Karpas-422 (cell line): ENCODE measurements at regions not wholly inside any gene's neighbourhood (a gene's known extent, or its start where the extent isn't known, plus 50 kb on each side); places are given as distances from the start of the nearest gene placed in this dataset.

Experiments
- DNase-seq: peaks from one replicate; pipeline ENCODE4 v3.0.0-alpha.2; 2015
- H2AFZ ChIP-seq: fragments of 200-600 bp; sonication (generic); 2 replicates; pipeline ENCODE4 v1.6.1; 2014; ENCODE audit warnings: antibody characterized with exemption, low read length, mixed read lengths
- H3K27ac ChIP-seq: fragments of 200-600 bp; sonication (generic); 2 replicates; pipeline ENCODE4 v1.5.1; 2014; ENCODE audit warnings: mild to moderate bottlenecking, low read length, moderate library complexity
- H3K27me3 ChIP-seq: fragments of 200-600 bp; sonication (generic); 2 replicates; pipeline ENCODE4 v1.6.1; 2014; ENCODE audit warnings: low read length, mixed read lengths
- H3K36me3 ChIP-seq: fragments of 200-600 bp; sonication (generic); 2 replicates; pipeline ENCODE4 v1.6.1; 2014; ENCODE audit warnings: low read length, mixed read lengths; ENCODE audit not compliant: insufficient read depth
- H3K4me1 ChIP-seq: fragments of 200-600 bp; sonication (generic); 2 replicates; pipeline ENCODE4 v1.6.1; 2014; ENCODE audit warnings: mild to moderate bottlenecking, low read length, mixed read lengths
- H3K4me2 ChIP-seq: fragments of 200-600 bp; sonication (generic); 2 replicates; pipeline ENCODE4 v1.6.1; 2014; ENCODE audit warnings: low read length, low read depth, mild to moderate bottlenecking; ENCODE audit not compliant: poor library complexity, severe bottlenecking
- H3K4me3 ChIP-seq: fragments of 200-600 bp; sonication (generic); 2 replicates; pipeline ENCODE4 v1.5.1; 2014; ENCODE audit warnings: mild to moderate bottlenecking, antibody characterized with exemption, low read length, mixed read lengths
- H3K79me2 ChIP-seq: fragments of 200-600 bp; sonication (generic); 2 replicates; pipeline ENCODE4 v1.6.1; 2014; ENCODE audit warnings: mild to moderate bottlenecking, low read length, mixed read lengths
- H3K9ac ChIP-seq: fragments of 200-600 bp; sonication (generic); 2 replicates; pipeline ENCODE4 v1.6.0; 2014; ENCODE audit warnings: low read length
- H3K9me2 ChIP-seq: fragments of 200-600 bp; sonication (generic), shearing (Covaris generic); replicated peaks from 2 replicates; pipeline ENCODE4 v1.6.0; 2014; ENCODE audit warnings: mild to moderate bottlenecking, low read length, moderate library complexity; ENCODE audit not compliant: insufficient read depth
- H3K9me3 ChIP-seq: fragments of 300-700, 200-600 bp; sonication (generic); 2 replicates; pipeline ENCODE4 v1.6.1; 2014; ENCODE audit warnings: low read length, mixed read lengths
- H4K20me1 ChIP-seq: fragments of 200-600 bp; sonication (generic); 2 replicates; pipeline ENCODE4 v1.6.1; 2014; ENCODE audit warnings: mild to moderate bottlenecking, antibody characterized with exemption, low read length, low read depth; ENCODE audit not compliant: insufficient read depth

GRCh38 chr2:842151-842803 lies 108.4 kb upstream of the SNTG2 start:
- Histone ChIP-seq H3K79me2 (no peaks in the 10 kb centered on the region), H2AFZ (no peak overlapping the region), H3K9me2 (no peaks in the 10 kb centered on the region), H3K9me3 (no peaks in the 10 kb centered on the region), H4K20me1 (no peaks in the 10 kb centered on the region), H3K27me3 (no peaks in the 10 kb centered on the region), H3K4me1 (peaks cover 12% of the 10 kb centered on the region), H3K9ac (no peak overlapping the region), H3K4me2 (no peak overlapping the region), H3K4me3 (no peak overlapping the region), H3K36me3 (no peaks in the 10 kb centered on the region), H3K27ac (no peak overlapping the region)
- no peak for DNase-seq

- Histone ChIP-seq H4K20me1 (no peaks in the 10 kb centered on the region), H3K27ac (no peak overlapping the region), H3K4me3 (no peak overlapping the region), H3K9ac (no peak overlapping the region), H3K79me2 (no peaks in the 10 kb centered on the region), H3K9me3 (no peaks in the 10 kb centered on the region), H2AFZ (no peak overlapping the region), H3K9me2 (no peaks in the 10 kb centered on the region), H3K4me1 (peaks cover 10% of the 10 kb centered on the region), H3K36me3 (no peaks in the 10 kb centered on the region), H3K27me3 (no peaks in the 10 kb centered on the region), H3K4me2 (no peak overlapping the region)
- no peak for DNase-seq
These were observed 109.6 kb upstream of the SNTG2 start for GRCh38 chr2:841036-841435.

GRCh38 chr2:834233-834632 lies 116.4 kb upstream of the SNTG2 start:
- Histone ChIP-seq H3K79me2 (no peaks in the 10 kb centered on the region), H3K9me2 (no peaks in the 10 kb centered on the region), H3K27ac (no peak overlapping the region), H2AFZ (no peak overlapping the region), H3K9me3 (no peaks in the 10 kb centered on the region), H3K4me2 (no peak overlapping the region), H3K4me1 (peaks cover 10% of the 10 kb centered on the region), H3K27me3 (peaks cover 3% of the 10 kb centered on the region; the same call in 1 of the 2 replicates), H3K4me3 (no peak overlapping the region), H3K9ac (no peak overlapping the region), H3K36me3 (no peaks in the 10 kb centered on the region), H4K20me1 (no peaks in the 10 kb centered on the region)
- no peak for DNase-seq

- Histone ChIP-seq H3K79me2 (no peaks in the 10 kb centered on the region), H3K9me2 (no peaks in the 10 kb centered on the region), H3K36me3 (no peaks in the 10 kb centered on the region), H3K4me2 (no peak overlapping the region), H3K4me1 (peaks cover 4% of the 10 kb centered on the region), H3K9ac (no peak overlapping the region), H3K27ac (no peak overlapping the region), H3K27me3 (peaks cover 3% of the 10 kb centered on the region; the same call in 1 of the 2 replicates), H3K4me3 (no peak overlapping the region), H2AFZ (0 out of 2 replicates have a peak overlapping the region, but pooled peaks have one; percentile 24), H4K20me1 (no peaks in the 10 kb centered on the region), H3K9me3 (no peaks in the 10 kb centered on the region)
- DNase-seq, result no peak
These were observed 117.5 kb upstream of the SNTG2 start for GRCh38 chr2:833180-833579.

GRCh38 chr2:832635-833034 lies 118.0 kb upstream of the SNTG2 start:
- DNase-seq, result no peak
- no peaks in the 10 kb centered on the region for H3K4me1 ChIP-seq
- no peaks in the 10 kb centered on the region for H3K9me3 ChIP-seq
- H3K9ac ChIP-seq, result no peak overlapping the region
- no peaks in the 10 kb centered on the region for H3K36me3 ChIP-seq
- H2AFZ ChIP-seq, result no peak overlapping the region
- H3K4me2 ChIP-seq, result no peak overlapping the region
- no peaks in the 10 kb centered on the region for H3K79me2 ChIP-seq
- peaks cover 3% of the 10 kb centered on the region; the same call in 1 of the 2 replicates for H3K27me3 ChIP-seq
- no peak overlapping the region for H3K4me3 ChIP-seq
- H3K9me2 ChIP-seq, result no peaks in the 10 kb centered on the region
- no peaks in the 10 kb centered on the region for H4K20me1 ChIP-seq
- H3K27ac ChIP-seq, result no peak overlapping the region

GRCh38 chr2:831622-832021 lies 119.0 kb upstream of the SNTG2 start:
- Histone ChIP-seq H3K9ac (no peak overlapping the region), H3K9me3 (no peaks in the 10 kb centered on the region), H3K79me2 (no peaks in the 10 kb centered on the region), H4K20me1 (no peaks in the 10 kb centered on the region), H3K4me2 (no peak overlapping the region), H3K27me3 (peaks cover 3% of the 10 kb centered on the region; the same call in 1 of the 2 replicates), H3K27ac (no peak overlapping the region), H3K4me1 (no peaks in the 10 kb centered on the region), H3K4me3 (no peak overlapping the region), H2AFZ (no peak overlapping the region), H3K9me2 (no peaks in the 10 kb centered on the region), H3K36me3 (no peaks in the 10 kb centered on the region)
- DNase-seq, result no peak

- Histone ChIP-seq H3K4me2 (no peak overlapping the region), H3K9me2 (no peaks in the 10 kb centered on the region), H4K20me1 (no peaks in the 10 kb centered on the region), H3K9me3 (no peaks in the 10 kb centered on the region), H3K27ac (no peak overlapping the region), H3K9ac (no peak overlapping the region), H2AFZ (no peak overlapping the region), H3K36me3 (no peaks in the 10 kb centered on the region), H3K79me2 (no peaks in the 10 kb centered on the region), H3K4me1 (no peaks in the 10 kb centered on the region), H3K4me3 (no peak overlapping the region), H3K27me3 (peaks cover 3% of the 10 kb centered on the region; the same call in 1 of the 2 replicates)
- DNase-seq, result no peak
These were observed 119.5 kb upstream of the SNTG2 start for GRCh38 chr2:831225-831536.

GRCh38 chr2:830419-831224 lies 120.0 kb upstream of the SNTG2 start:
- Histone ChIP-seq H3K4me3 (no peak overlapping the region), H3K36me3 (no peaks in the 10 kb centered on the region), H3K27me3 (peaks cover 3% of the 10 kb centered on the region; the same call in 1 of the 2 replicates), H3K4me1 (no peaks in the 10 kb centered on the region), H2AFZ (no peak overlapping the region), H3K9me2 (no peaks in the 10 kb centered on the region), H3K27ac (no peak overlapping the region), H3K4me2 (no peak overlapping the region), H4K20me1 (no peaks in the 10 kb centered on the region), H3K9me3 (no peaks in the 10 kb centered on the region), H3K79me2 (no peaks in the 10 kb centered on the region), H3K9ac (no peak overlapping the region)
- DNase-seq, result no peak
